ENCODE measurements at regions not wholly inside any gene's neighbourhood (a gene's known extent, or its start where the extent isn't known, plus 50 kb on each side); places are given as distances from the start of the nearest gene placed in this dataset.

GRCh38 chr5:171681677-171682076 is 103.9 kb upstream of the SMIM23 start:
- H3K9me3 ChIP-seq (ENCODE audit: control insufficient read depth, insufficient read depth, low read length) = no peaks in the 10 kb centered on the region
- no peak overlapping the region for H2AK9ac ChIP-seq (replicated peaks; ENCODE audit: low read depth, low read length, poor library complexity)
- no peaks in the 10 kb centered on the region for H3K4me1 ChIP-seq (ENCODE audit: control insufficient read depth, insufficient read depth, low read length)
- no peak overlapping the region for H3K23ac ChIP-seq (ENCODE audit: low read depth, low read length)
- no peak overlapping the region for H3K18ac ChIP-seq (ENCODE audit: low read depth, low read length)
- ATAC-seq (ENCODE audit: low read depth) = no peak
- dilution Hi-C loops (cut with HindIII; ENCODE audit: low sequenced_read_pairs, unreplicated experiment) (no loop called here), intact Hi-C loops (cut with micrococcal nuclease) (no loop called here), in situ Hi-C loops (cut with MboI; ENCODE audit: low sequenced_read_pairs) (no loop called here)
- H2BK20ac ChIP-seq (ENCODE audit: low read depth, low read length) = no peak overlapping the region
- ChIA-PET POLR2A (ENCODE audit: unreplicated experiment) (no interaction called here), CTCF (interaction anchor here (0.6 to 1.4 kb wide), 2 partner anchors 13 to 25 kb away, joined by 3 to 4 read pairs; no protein-coding TSS in a partner anchor)
- BruUV-seq (replicated peaks) = no TSS peak
- H2BK5ac ChIP-seq (ENCODE audit: low read depth, low read length, poor library complexity, severe bottlenecking) = no peak overlapping the region
- H3K79me1 ChIP-seq (ENCODE audit: low read depth in 1 of 2, low read length in 2 of 2) = no peaks in the 10 kb centered on the region
- H2AFZ ChIP-seq (replicated peaks; ENCODE audit: low read length, poor library complexity) = no peak overlapping the region
- H2AK5ac ChIP-seq (ENCODE audit: low read depth, low read length) = no peak overlapping the region
- H3K9ac ChIP-seq (ENCODE audit: low read depth, low read length) = no peak overlapping the region
- H3K14ac ChIP-seq (replicated peaks; ENCODE audit: low read depth, low read length) = no peak overlapping the region
- no peaks in the 10 kb centered on the region for H3K36me3 ChIP-seq (ENCODE audit: control insufficient read depth, insufficient read depth, low read length)
- no peak overlapping the region for H3K56ac ChIP-seq (ENCODE audit: extremely low read depth, insufficient read depth, low read length)
- no peak overlapping the region for H4K91ac ChIP-seq (ENCODE audit: insufficient read depth, low read depth, low read length)
- H3K9me1 ChIP-seq (ENCODE audit: insufficient read depth, low read length) = no peaks in the 10 kb centered on the region
- 75% methylated on average over 5 of the region's 6 CpGs; no CpG with 5 or more reads in 1 of the 2 experiments for WGBS, 2 experiments (ENCODE audit: extremely low coverage in 2 of 2, insufficient read length in 1 of 2)
- H3K4ac ChIP-seq (ENCODE audit: low read depth, low read length) = no peak overlapping the region
- peak; percentile 26 for DNase-seq
- no peak overlapping the region for H3K27ac ChIP-seq (ENCODE audit: insufficient read depth, low read length)
- H3K27me3 ChIP-seq (ENCODE audit: control insufficient read depth, insufficient read depth, low read length) = peaks cover 33% of the 10 kb centered on the region
- H2BK120ac ChIP-seq (ENCODE audit: low read depth, low read length) = no peak overlapping the region
- H4K8ac ChIP-seq (ENCODE audit: low read depth in 2 of 2, low read length in 2 of 2) = no peak overlapping the region
- H3K4me3 ChIP-seq (ENCODE audit: insufficient read depth, low read depth, low read length) = no peak overlapping the region
- TF ChIP-seq SMC3 (IDR thresholded peaks at IDR 0.05; ENCODE audit: low read depth, low read length) = no peak
- no peak for TF ChIP-seq MAFK (IDR thresholded peaks at IDR 0.05; ENCODE audit: low read depth, low read length)
- TF ChIP-seq BHLHE40 (IDR thresholded peaks at IDR 0.05; ENCODE audit: low read depth, low read length) = no peak
- no peak for TF ChIP-seq CEBPB (IDR thresholded peaks at IDR 0.05; ENCODE audit: low read depth, low read length)
- no peak for TF ChIP-seq ELK1 (IDR thresholded peaks at IDR 0.05; ENCODE audit: borderline replicate concordance, low read depth, low read length)
- TF ChIP-seq CHD1 (IDR thresholded peaks at IDR 0.05; ENCODE audit: low read depth, low read length) = no peak
- TF ChIP-seq MAZ (IDR thresholded peaks at IDR 0.05; ENCODE audit: borderline replicate concordance, low read depth, low read length) = no peak
- no peak for TF ChIP-seq CTCF (conservative IDR thresholded peaks at IDR 0.05; ENCODE audit: low read depth, low read length)
- no peak for TF ChIP-seq USF2 (IDR thresholded peaks at IDR 0.05; ENCODE audit: low read depth, low read length)
- no peak for TF ChIP-seq NFE2L2 (IDR thresholded peaks at IDR 0.05; ENCODE audit: low read depth, low read length)
- no peak for TF ChIP-seq FOS (IDR thresholded peaks at IDR 0.05; ENCODE audit: low read depth, low read length)
- no peak for TF ChIP-seq POLR2A (IDR thresholded peaks at IDR 0.05; ENCODE audit: low read depth, low read length)
- TF ChIP-seq RCOR1 (IDR thresholded peaks at IDR 0.05; ENCODE audit: insufficient replicate concordance, low read length) = no peak
- TF ChIP-seq RAD21 (IDR thresholded peaks at IDR 0.05; ENCODE audit: low read length) = no peak
- no peak overlapping the region for H3K4me2 ChIP-seq (ENCODE audit: low read depth, low read length)
- H2BK15ac ChIP-seq (ENCODE audit: low read depth, low read length) = no peak overlapping the region
- no peaks in the 10 kb centered on the region for H4K20me1 ChIP-seq (ENCODE audit: insufficient read depth, low read length)
- H4K5ac ChIP-seq (ENCODE audit: low read depth, low read length) = no peak overlapping the region
